Kidney (tissue), 13 donors: ENCODE measurements at regions not wholly inside any gene's neighbourhood (a gene's known extent, or its start where the extent isn't known, plus 50 kb on each side); places are given as distances from the start of the nearest gene placed in this dataset.
A peak's percentile ranks its signal among the peaks of the same experiment; 100 is the strongest.

Experiments used
- DNase-seq, 5 donors: peaks; one replicate each; pipeline ENCODE4 v3.0.0-alpha.2; 2013 to 2020
- FAIRE-seq: peaks from 2 replicates; lab custom pipeline; 2012; peaks lifted over from hg19 to GRCh38; lab: Jason Lieb, UNC
- H3K27ac ChIP-seq, 2 donors: one replicate each; pipeline ENCODE4 v1.7.0; 2013; ENCODE audit warnings: low read depth in 2 of 2, low read length in 2 of 2, inconsistent platforms in 1 of 2
- H3K27me3 ChIP-seq: one replicate; pipeline ENCODE4 v1.7.1; 2013; ENCODE audit warnings: low read length, inconsistent platforms; ENCODE audit not compliant: control insufficient read depth, insufficient read depth
- H3K36me3 ChIP-seq, 3 donors: one replicate each; pipeline versions ENCODE4 v1.7.0 to v1.7.1; 2013; ENCODE audit warnings: low read length in 3 of 3, control low read depth in 1 of 3, inconsistent platforms in 1 of 3; ENCODE audit not compliant: insufficient read depth in 3 of 3, control insufficient read depth in 2 of 3
- H3K4me1 ChIP-seq, 3 donors: one replicate each; pipeline versions ENCODE4 v1.7.0 to v1.7.1; 2013; ENCODE audit warnings: low read length in 3 of 3, inconsistent platforms in 1 of 3, low read depth in 1 of 3; ENCODE audit not compliant: control insufficient read depth in 2 of 3, insufficient read depth in 2 of 3
- H3K4me3 ChIP-seq, 3 donors: one replicate each; pipeline versions ENCODE4 v1.7.0 to v1.8.1; 2013; ENCODE audit warnings: low read length in 3 of 3, control low read depth in 1 of 3, inconsistent platforms in 1 of 3
- H3K9ac ChIP-seq, 3 donors: one replicate each; pipeline versions ENCODE4 v1.7.0 to v1.7.1; 2013; ENCODE audit warnings: low read length in 3 of 3, control low read depth in 1 of 3, inconsistent platforms in 1 of 3
- H3K9me3 ChIP-seq, 3 donors: one replicate each; pipeline versions ENCODE4 v1.7.0 to v1.7.1; 2013; ENCODE audit warnings: low read length in 3 of 3, control low read depth in 1 of 3, inconsistent platforms in 1 of 3; ENCODE audit not compliant: control insufficient read depth in 2 of 3, insufficient read depth in 1 of 3
- intact Hi-C: fragments of 100-400 bp; cut with DNase I; formaldehyde crosslinking; loops from one replicate; pipeline ENCODE4 v1.11.1; 2022
- TF ChIP-seq, protein P1 (sequence below): IDR thresholded peaks from 3 replicates; pipeline ENCODE4 v1.5.1; 2012; ENCODE audit warnings: mild to moderate bottlenecking, moderate library complexity, borderline replicate concordance; ENCODE audit not compliant: insufficient read depth; ENCODE audit errors: extremely low read depth
- donor health status: control.
- donor health status: control.
- donor health status: control.
- donor health status: control.
- donor health status: control.
- donor health status: DM: yes; HTN: yes; CAD: no.
- donor health status: Normal renal cell carcinoma (clear cell type).

DNA sequence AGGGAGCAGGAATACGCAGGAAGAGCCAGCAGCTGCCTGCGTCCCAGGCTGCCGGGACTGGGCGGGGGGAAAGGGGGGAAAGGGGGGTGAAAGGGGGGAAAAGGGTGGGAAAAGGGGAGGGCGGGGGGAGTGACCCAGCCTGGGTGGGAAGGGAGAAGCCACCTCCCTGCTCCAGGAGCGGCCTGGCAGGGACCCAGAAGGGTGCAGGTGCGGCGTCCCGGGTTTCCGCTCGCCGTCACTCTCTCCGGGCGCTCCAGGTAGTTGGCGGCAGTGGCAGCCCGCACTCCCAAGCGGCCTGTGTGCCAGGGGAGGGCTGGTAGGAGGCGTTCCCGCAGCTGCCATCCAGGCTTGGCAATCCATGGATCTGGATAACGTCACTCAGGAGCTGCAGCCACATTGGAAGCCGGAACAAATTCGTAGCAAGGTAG lies 141.0 kb upstream of the NGF start:
- no peak for FAIRE-seq
- DNase-seq = peak; percentile 45 to 79 (median 57)
- H3K4me1 ChIP-seq = no peaks in the 10 kb centered on the region
- no peaks in the 10 kb centered on the region for H3K27me3 ChIP-seq
- H3K9ac ChIP-seq = no peak overlapping the region
- intact Hi-C loops = no loop called here
- H3K36me3 ChIP-seq = no peaks in the 10 kb centered on the region
- TF ChIP-seq, protein P1, sequence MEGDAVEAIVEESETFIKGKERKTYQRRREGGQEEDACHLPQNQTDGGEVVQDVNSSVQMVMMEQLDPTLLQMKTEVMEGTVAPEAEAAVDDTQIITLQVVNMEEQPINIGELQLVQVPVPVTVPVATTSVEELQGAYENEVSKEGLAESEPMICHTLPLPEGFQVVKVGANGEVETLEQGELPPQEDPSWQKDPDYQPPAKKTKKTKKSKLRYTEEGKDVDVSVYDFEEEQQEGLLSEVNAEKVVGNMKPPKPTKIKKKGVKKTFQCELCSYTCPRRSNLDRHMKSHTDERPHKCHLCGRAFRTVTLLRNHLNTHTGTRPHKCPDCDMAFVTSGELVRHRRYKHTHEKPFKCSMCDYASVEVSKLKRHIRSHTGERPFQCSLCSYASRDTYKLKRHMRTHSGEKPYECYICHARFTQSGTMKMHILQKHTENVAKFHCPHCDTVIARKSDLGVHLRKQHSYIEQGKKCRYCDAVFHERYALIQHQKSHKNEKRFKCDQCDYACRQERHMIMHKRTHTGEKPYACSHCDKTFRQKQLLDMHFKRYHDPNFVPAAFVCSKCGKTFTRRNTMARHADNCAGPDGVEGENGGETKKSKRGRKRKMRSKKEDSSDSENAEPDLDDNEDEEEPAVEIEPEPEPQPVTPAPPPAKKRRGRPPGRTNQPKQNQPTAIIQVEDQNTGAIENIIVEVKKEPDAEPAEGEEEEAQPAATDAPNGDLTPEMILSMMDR = no peak
- no peaks in the 10 kb centered on the region for H3K9me3 ChIP-seq
- H3K4me3 ChIP-seq = peak overlapping the region in 1 of 3 donors; percentile 25
- no peak overlapping the region for H3K27ac ChIP-seq

DNA sequence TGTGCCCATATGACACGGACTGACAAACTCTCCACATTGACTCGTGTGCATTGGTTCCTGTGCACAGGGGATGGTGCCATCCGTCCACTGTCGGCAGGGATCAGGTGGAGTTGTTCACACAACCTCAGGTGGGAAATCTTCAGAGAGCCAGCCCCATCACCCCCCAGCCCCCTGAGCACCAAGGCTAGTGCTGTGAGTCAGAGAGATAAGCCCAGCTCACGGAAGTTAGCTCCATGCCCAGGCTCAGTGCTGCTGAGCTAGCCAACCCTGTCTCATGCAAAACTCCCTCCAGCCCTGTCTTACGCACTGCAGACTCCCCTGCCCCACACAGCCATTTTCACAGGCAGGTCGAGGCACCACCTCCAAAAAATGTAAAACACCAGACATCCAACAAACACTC lies 139.0 kb upstream of the NGF start:
- no peak overlapping the region for H3K27ac ChIP-seq
- no peak overlapping the region for H3K9ac ChIP-seq
- H3K4me1 ChIP-seq = no peaks in the 10 kb centered on the region
- no peaks in the 10 kb centered on the region for H3K9me3 ChIP-seq
- intact Hi-C loops = no loop called here
- H3K27me3 ChIP-seq = no peaks in the 10 kb centered on the region
- no peaks in the 10 kb centered on the region for H3K36me3 ChIP-seq
- FAIRE-seq = no peak
- TF ChIP-seq, protein P1 = no peak
- H3K4me3 ChIP-seq = no peak overlapping the region
- DNase-seq = no peak

DNA sequence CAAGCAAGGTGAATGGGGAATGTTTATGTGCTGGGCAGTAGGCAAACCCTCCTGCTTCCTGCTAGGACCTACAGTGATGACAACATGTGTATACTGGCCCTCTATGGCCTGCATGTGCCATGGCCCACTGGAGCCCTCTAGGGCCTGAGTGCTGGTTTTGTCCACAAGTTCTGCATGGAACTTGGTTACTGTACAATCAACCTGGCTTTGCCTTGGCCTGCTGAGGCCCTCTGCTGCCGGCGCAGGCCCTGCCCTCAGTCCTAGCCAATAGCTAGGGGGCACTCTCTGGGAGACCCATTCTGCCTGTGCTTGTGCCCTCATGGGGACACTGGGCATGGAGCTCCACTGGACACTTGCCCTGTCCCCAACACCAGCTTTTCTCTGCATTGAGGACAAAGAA lies 138.6 kb upstream of the NGF start:
- H3K4me3 ChIP-seq = no peak overlapping the region

More for the DNA sequence above, 138.6 kb upstream of the NGF start:
- no peak overlapping the region for H3K9ac ChIP-seq
- H3K36me3 ChIP-seq = no peaks in the 10 kb centered on the region
- TF ChIP-seq, protein P1 = no peak
- FAIRE-seq (no peak), DNase-seq (peak in 1 of 5 donors; percentile 4)
- no peak overlapping the region for H3K27ac ChIP-seq
- intact Hi-C loops = no loop called here
- H3K4me1 ChIP-seq = no peaks in the 10 kb centered on the region
- no peaks in the 10 kb centered on the region for H3K9me3 ChIP-seq
- no peaks in the 10 kb centered on the region for H3K27me3 ChIP-seq
